Tibial nerve (tissue), 3 donors: ENCODE measurements at regions not wholly inside any gene's neighbourhood (a gene's known extent, or its start where the extent isn't known, plus 50 kb on each side); places are given as distances from the start of the nearest gene placed in this dataset.

Experiments used
- POLR2A ChIP-seq, 2 donors: fragments of 450-650 bp; IDR thresholded peaks; one replicate each; pipeline ENCODE4 v1.6.1; 2017; ENCODE audit warnings: antibody characterized with exemption in 2 of 2, mild to moderate bottlenecking in 2 of 2, moderate library complexity in 2 of 2
- TF ChIP-seq, protein P1 (sequence below), 5 experiments: fragments of 200-600 bp in 3 of 5; fragments of 450-650 bp in 2 of 5; sonication (generic) in 3 of 5; IDR thresholded peaks; one replicate each; pipeline ENCODE4 v1.5.1; 2016 to 2019; ENCODE audit warnings: antibody characterized with exemption in 5 of 5, mild to moderate bottlenecking in 3 of 5, moderate library complexity in 2 of 5

DNA sequence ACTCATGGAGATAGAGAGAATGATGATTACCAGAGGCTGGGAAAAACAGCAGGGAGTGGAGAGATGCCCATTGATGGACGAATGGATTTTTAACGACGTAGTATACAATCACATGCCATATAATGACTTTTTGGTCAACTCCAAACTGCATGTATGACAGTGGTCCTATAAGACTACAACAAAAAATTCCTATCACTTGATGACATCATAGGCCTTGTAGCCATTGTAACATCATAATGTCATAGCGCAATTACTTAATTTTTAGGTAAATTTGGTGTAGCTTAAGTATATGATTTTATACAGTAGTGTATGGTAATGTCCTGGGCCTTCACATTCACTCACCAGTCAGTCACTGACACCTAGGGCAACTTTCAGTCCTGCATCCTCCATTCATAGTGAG, 264.3 kb downstream of the RAP2B start:
- TF ChIP-seq, protein P1, sequence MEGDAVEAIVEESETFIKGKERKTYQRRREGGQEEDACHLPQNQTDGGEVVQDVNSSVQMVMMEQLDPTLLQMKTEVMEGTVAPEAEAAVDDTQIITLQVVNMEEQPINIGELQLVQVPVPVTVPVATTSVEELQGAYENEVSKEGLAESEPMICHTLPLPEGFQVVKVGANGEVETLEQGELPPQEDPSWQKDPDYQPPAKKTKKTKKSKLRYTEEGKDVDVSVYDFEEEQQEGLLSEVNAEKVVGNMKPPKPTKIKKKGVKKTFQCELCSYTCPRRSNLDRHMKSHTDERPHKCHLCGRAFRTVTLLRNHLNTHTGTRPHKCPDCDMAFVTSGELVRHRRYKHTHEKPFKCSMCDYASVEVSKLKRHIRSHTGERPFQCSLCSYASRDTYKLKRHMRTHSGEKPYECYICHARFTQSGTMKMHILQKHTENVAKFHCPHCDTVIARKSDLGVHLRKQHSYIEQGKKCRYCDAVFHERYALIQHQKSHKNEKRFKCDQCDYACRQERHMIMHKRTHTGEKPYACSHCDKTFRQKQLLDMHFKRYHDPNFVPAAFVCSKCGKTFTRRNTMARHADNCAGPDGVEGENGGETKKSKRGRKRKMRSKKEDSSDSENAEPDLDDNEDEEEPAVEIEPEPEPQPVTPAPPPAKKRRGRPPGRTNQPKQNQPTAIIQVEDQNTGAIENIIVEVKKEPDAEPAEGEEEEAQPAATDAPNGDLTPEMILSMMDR (IDR thresholded peaks at IDR 0.05) = no peak
- TF ChIP-seq POLR2A (IDR thresholded peaks at IDR 0.05) = no peak
